Neuronal stem cell (in vitro differentiated cells): ENCODE measurements at regions not wholly inside any gene's neighbourhood (a gene's known extent, or its start where the extent isn't known, plus 50 kb on each side); places are given as distances from the start of the nearest gene placed in this dataset.
A peak's percentile ranks its signal among the peaks of the same experiment; 100 is the strongest.

Experiments used
- DNase-seq: peaks from one replicate; pipeline ENCODE4 v3.0.0-alpha.2; 2013; ENCODE audit warnings: low spot score
- H2AFZ ChIP-seq: one replicate; pipeline ENCODE4 v1.6.1; 2013; ENCODE audit warnings: mild to moderate bottlenecking, low read length, inconsistent platforms
- H2AK5ac ChIP-seq: 2 replicates; pipeline ENCODE4 v1.6.1; 2013; ENCODE audit warnings: low read depth, mild to moderate bottlenecking, inconsistent platforms, low read length, moderate library complexity, mixed read lengths
- H2BK120ac ChIP-seq: 2 replicates; pipeline ENCODE4 v1.6.1; 2013; ENCODE audit warnings: low read depth, mild to moderate bottlenecking, inconsistent platforms, low read length, moderate library complexity, mixed read lengths
- H2BK12ac ChIP-seq: one replicate; pipeline ENCODE4 v1.6.1; 2013; ENCODE audit warnings: low read length, inconsistent platforms
- H2BK15ac ChIP-seq: 2 replicates; pipeline ENCODE4 v1.6.1; 2013; ENCODE audit warnings: mild to moderate bottlenecking, low read length, inconsistent platforms, mixed read lengths
- H2BK5ac ChIP-seq: one replicate; pipeline ENCODE4 v1.6.1; 2013; ENCODE audit warnings: inconsistent platforms, mild to moderate bottlenecking, low read length, moderate library complexity
- H3K14ac ChIP-seq: one replicate; pipeline ENCODE4 v1.6.1; 2013; ENCODE audit warnings: low read length, inconsistent platforms
- H3K18ac ChIP-seq: 2 replicates; pipeline ENCODE4 v1.6.1; 2013; ENCODE audit warnings: low read length, inconsistent platforms
- H3K23ac ChIP-seq: 2 replicates; pipeline ENCODE4 v1.6.1; 2013; ENCODE audit warnings: low read depth, mild to moderate bottlenecking, mixed read lengths, low read length, inconsistent platforms; ENCODE audit not compliant: poor library complexity
- H3K27ac ChIP-seq: replicated peaks from 3 replicates; pipeline ENCODE4 v1.5.1; 2013; ENCODE audit warnings: low read length, inconsistent platforms
- H3K27me3 ChIP-seq, 3 experiments: 2 replicates each; pipeline ENCODE4 v1.6.1; 2013; ENCODE audit warnings: low read length in 3 of 3, mild to moderate bottlenecking in 2 of 3, inconsistent platforms in 1 of 3, low read depth in 1 of 3, mixed read lengths in 1 of 3, moderate library complexity in 1 of 3; ENCODE audit not compliant: control insufficient read depth in 3 of 3, insufficient read depth in 3 of 3
- H3K36me3 ChIP-seq, 2 donors: replicated peaks in 1 of 2; 2 replicates each; pipeline ENCODE4 v1.6.1; 2013; ENCODE audit warnings: low read length in 2 of 2; ENCODE audit not compliant: control insufficient read depth in 2 of 2, insufficient read depth in 2 of 2
- H3K4ac ChIP-seq: 2 replicates; pipeline ENCODE4 v1.6.1; 2013; ENCODE audit warnings: inconsistent platforms, mild to moderate bottlenecking, low read length, moderate library complexity
- H3K4me1 ChIP-seq, 2 donors: 1 replicate in 1 of 2; 2 replicates in 1 of 2; pipeline ENCODE4 v1.6.1; 2013; ENCODE audit warnings: low read length in 2 of 2, low read depth in 1 of 2; ENCODE audit not compliant: control insufficient read depth in 2 of 2, insufficient read depth in 1 of 2
- H3K4me2 ChIP-seq: one replicate; pipeline ENCODE4 v1.6.1; 2013; ENCODE audit warnings: mild to moderate bottlenecking, low read length, inconsistent platforms; ENCODE audit not compliant: insufficient read depth, poor library complexity, severe bottlenecking
- H3K4me3 ChIP-seq, 2 donors: 2 replicates each; pipeline ENCODE4 v1.5.1; 2013; ENCODE audit warnings: low read length in 2 of 2, mild to moderate bottlenecking in 2 of 2, inconsistent platforms in 1 of 2, moderate library complexity in 1 of 2
- H3K79me1 ChIP-seq: one replicate; pipeline ENCODE4 v1.6.1; 2013; ENCODE audit warnings: low read depth, mild to moderate bottlenecking, inconsistent platforms, low read length, moderate library complexity
- H3K9ac ChIP-seq: one replicate; pipeline ENCODE4 v1.6.1; 2013; ENCODE audit warnings: mild to moderate bottlenecking, low read depth, low read length, inconsistent platforms; ENCODE audit not compliant: poor library complexity
- H3K9me3 ChIP-seq, 2 donors: replicated peaks in 1 of 2; 2 replicates each; pipeline versions ENCODE3 to v1.6.1; 2013; ENCODE audit warnings: low read length in 2 of 2, mild to moderate bottlenecking in 2 of 2, inconsistent platforms in 1 of 2, low read depth in 1 of 2, mixed read lengths in 1 of 2, moderate library complexity in 1 of 2; ENCODE audit not compliant: control insufficient read depth in 2 of 2, insufficient read depth in 1 of 2
- H4K8ac ChIP-seq: one replicate; pipeline ENCODE4 v1.6.1; 2013; ENCODE audit warnings: low read depth, mild to moderate bottlenecking, inconsistent platforms, low read length, moderate library complexity
- H4K91ac ChIP-seq: one replicate; pipeline ENCODE4 v1.6.1; 2013; ENCODE audit warnings: low read length, low read depth, mild to moderate bottlenecking, inconsistent platforms; ENCODE audit not compliant: poor library complexity
- WGBS, 2 donors: extraction: QIAGEN DNeasy Blood & Tissue Kit; methylation state at CpG; one replicate each; pipeline ENCODE4 v1.1.7; 2013; ENCODE audit warnings: missing lambda C conversion rate in 2 of 2, mixed read lengths in 1 of 2; ENCODE audit not compliant: insufficient read length in 2 of 2, insufficient replicate concordance in 1 of 2; ENCODE audit errors: extremely low coverage in 2 of 2; 5-methylcytosine and 5-hydroxymethylcytosine counted together

GRCh38 chr15:91668370-91668769 is 185.1 kb upstream of the SLCO3A1 start:
- whole genome bisulfite sequencing, 2 donors, result no CpG with 5 or more reads among the region's 1 CpG

DNA sequence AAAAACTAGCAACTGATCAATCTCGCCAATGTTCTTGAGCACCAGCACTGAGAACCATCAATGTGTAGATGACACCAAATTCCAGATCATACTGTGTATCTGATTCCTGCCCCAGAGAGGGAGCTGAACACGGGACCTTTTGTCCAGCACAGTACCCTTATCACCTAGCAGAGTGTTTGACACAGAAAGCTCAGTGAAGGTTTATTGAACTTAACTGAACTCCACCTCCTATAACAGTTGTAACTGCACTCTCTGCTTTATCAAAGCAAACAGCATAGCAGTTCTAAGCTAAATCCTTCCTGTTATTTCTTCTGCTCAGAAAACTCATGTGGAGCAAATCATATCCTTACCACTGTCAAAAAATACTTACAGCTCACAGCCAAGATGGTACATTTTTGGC is 183.4 kb upstream of the SLCO3A1 start:
- Histone ChIP-seq H3K23ac (no peak overlapping the region), H2BK120ac (no peak overlapping the region), H3K4me2 (no peak overlapping the region), H3K27me3 (peaks cover 0 to 2% (median 0%) of the 10 kb centered on the region in 3 experiments), H3K27ac (no peak overlapping the region), H2AFZ (no peak overlapping the region), H3K4me1 (no peaks in the 10 kb centered on the region), H3K14ac (no peak overlapping the region), H3K4me3 (no peak overlapping the region), H3K79me1 (no peaks in the 10 kb centered on the region), H3K18ac (no peak overlapping the region), H3K9me3 (no peaks in the 10 kb centered on the region), H2BK12ac (no peak overlapping the region), H3K4ac (no peak overlapping the region), H4K8ac (no peak overlapping the region), H3K36me3 (no peaks in the 10 kb centered on the region), H3K9ac (no peak overlapping the region), H2BK5ac (no peak overlapping the region), H2BK15ac (no peak overlapping the region), H4K91ac (no peak overlapping the region), H2AK5ac (no peak overlapping the region)
- DNase-seq, result no peak
- WGBS, 2 donors, result no CpG with 5 or more reads among the region's 2 CpGs

More at GRCh38 chr15:91668370-91668769, 185.1 kb upstream of the SLCO3A1 start:
- no peaks in the 10 kb centered on the region for H3K79me1 ChIP-seq
- H4K8ac ChIP-seq, result no peak overlapping the region
- no peak overlapping the region for H3K14ac ChIP-seq
- peaks cover 0 to 2% (median 0%) of the 10 kb centered on the region in 3 experiments for H3K27me3 ChIP-seq
- H2AK5ac ChIP-seq, result no peak overlapping the region
- no peak overlapping the region for H3K18ac ChIP-seq
- DNase-seq, result no peak
- H3K36me3 ChIP-seq, result no peaks in the 10 kb centered on the region
- H3K4me1 ChIP-seq, result peaks cover 0 to under 1% of the 10 kb centered on the region in 2 donors
- no peak overlapping the region for H2BK5ac ChIP-seq
- H2AFZ ChIP-seq, result no peak overlapping the region
- H3K23ac ChIP-seq, result no peak overlapping the region
- no peak overlapping the region for H3K27ac ChIP-seq
- H3K9me3 ChIP-seq, result no peaks in the 10 kb centered on the region
- H2BK120ac ChIP-seq, result no peak overlapping the region
- H3K4me3 ChIP-seq, result no peak overlapping the region
- H3K4ac ChIP-seq, result no peak overlapping the region
- H2BK12ac ChIP-seq, result no peak overlapping the region
- no peak overlapping the region for H3K4me2 ChIP-seq
- no peak overlapping the region for H2BK15ac ChIP-seq
- no peak overlapping the region for H4K91ac ChIP-seq
- H3K9ac ChIP-seq, result no peak overlapping the region

DNA sequence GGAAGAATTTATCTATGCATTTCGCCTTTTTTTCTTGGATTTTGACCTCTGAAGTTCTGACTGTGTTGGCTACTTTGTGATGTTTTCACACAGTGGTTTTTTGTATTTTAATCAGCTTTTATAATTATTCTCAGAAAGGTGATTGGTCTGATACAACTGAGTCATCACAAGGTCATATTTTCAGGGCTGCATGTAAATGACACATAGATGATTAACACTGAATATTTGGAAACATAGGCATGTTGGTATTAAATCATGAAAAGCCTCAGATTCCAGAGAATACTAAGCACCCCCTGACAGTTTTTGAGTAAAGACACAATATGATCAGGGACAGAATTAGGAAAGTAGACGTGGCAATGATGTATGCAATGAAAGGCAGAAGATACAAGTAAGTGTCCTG is 175.5 kb upstream of the SLCO3A1 start:
- no CpG with 5 or more reads among the region's 2 CpGs for WGBS, 2 donors
- DNase-seq, result no peak
- no peak overlapping the region for H4K91ac ChIP-seq
- H3K27me3 ChIP-seq, result no peaks in the 10 kb centered on the region
- H2BK12ac ChIP-seq, result no peak overlapping the region
- no peak overlapping the region for H2AFZ ChIP-seq
- no peaks in the 10 kb centered on the region for H3K4me1 ChIP-seq
- no peak overlapping the region for H2AK5ac ChIP-seq
- no peaks in the 10 kb centered on the region for H3K36me3 ChIP-seq
- H2BK15ac ChIP-seq, result no peak overlapping the region
- no peaks in the 10 kb centered on the region for H3K9me3 ChIP-seq
- no peak overlapping the region for H3K27ac ChIP-seq
- no peak overlapping the region for H3K23ac ChIP-seq
- no peak overlapping the region for H2BK120ac ChIP-seq
- no peak overlapping the region for H3K18ac ChIP-seq
- no peaks in the 10 kb centered on the region for H3K79me1 ChIP-seq
- H3K4ac ChIP-seq, result no peak overlapping the region
- no peak overlapping the region for H3K14ac ChIP-seq
- no peak overlapping the region for H3K4me3 ChIP-seq
- no peak overlapping the region for H4K8ac ChIP-seq
- no peak overlapping the region for H3K9ac ChIP-seq
- H3K4me2 ChIP-seq, result no peak overlapping the region
- H2BK5ac ChIP-seq, result no peak overlapping the region

GRCh38 chr15:91679447-91679846 is 174.1 kb upstream of the SLCO3A1 start:
- Histone ChIP-seq H3K4me2 (no peak overlapping the region), H3K18ac (peak overlapping the region; percentile 18), H2BK5ac (no peak overlapping the region), H3K27ac (no peak overlapping the region), H3K9me3 (no peaks in the 10 kb centered on the region), H4K8ac (no peak overlapping the region), H3K23ac (no peak overlapping the region), H3K27me3 (no peaks in the 10 kb centered on the region), H3K79me1 (no peaks in the 10 kb centered on the region), H4K91ac (no peak overlapping the region), H3K9ac (no peak overlapping the region), H2AK5ac (no peak overlapping the region), H3K14ac (no peak overlapping the region), H2BK12ac (no peak overlapping the region), H2BK120ac (no peak overlapping the region), H3K4ac (no peak overlapping the region), H2AFZ (no peak overlapping the region), H3K36me3 (no peaks in the 10 kb centered on the region), H3K4me3 (no peak overlapping the region), H2BK15ac (no peak overlapping the region), H3K4me1 (no peaks in the 10 kb centered on the region)
- WGBS, 2 donors, result no CpG with 5 or more reads among the region's 2 CpGs
- DNase-seq, result no peak
